Endothelial cell of umbilical vein (primary cell): ENCODE measurements at regions not wholly inside any gene's neighbourhood (a gene's known extent, or its start where the extent isn't known, plus 50 kb on each side); places are given as distances from the start of the nearest gene placed in this dataset.

Experiments used
- BruUV-seq: library from RNA; stranded (reverse); fragments of 400-500 nt; replicated peaks from 2 replicates; lab custom pipeline; 2021; lab: Mats Ljungman, UMichigan
- CTCF ChIA-PET: fragments of 300-600, 350-600 bp; sonication (Branson Sonifier 250); formaldehyde crosslinking; loops from one replicate; lab custom pipeline; 2021; ENCODE audit warnings: antibody characterized with exemption, inconsistent platforms; lab: Charles Lee
- POLR2A ChIA-PET: fragments of 300-600, 350-600 bp; sonication (Branson Sonifier 250); formaldehyde crosslinking; loops from one replicate; lab custom pipeline; 2021; ENCODE audit warnings: antibody characterized with exemption, inconsistent platforms; lab: Charles Lee
- DNase-seq: peaks from one replicate; pipeline ENCODE4 v3.0.0-alpha.2; 2011; ENCODE audit warnings: low read depth, low spot score
- FAIRE-seq: peaks from 2 replicates; lab custom pipeline; 2011; peaks lifted over from hg19 to GRCh38; lab: Jason Lieb, UNC
- H2AFZ ChIP-seq: 2 replicates; pipeline ENCODE4 v1.6.0; 2012; ENCODE audit warnings: low read depth, low read length, control low read depth, inconsistent platforms
- H3K27ac ChIP-seq: 2 replicates; pipeline ENCODE4 v1.5.1; 2011; ENCODE audit warnings: low read depth, mild to moderate bottlenecking, control low read depth, low read length, moderate library complexity; ENCODE audit not compliant: insufficient read depth
- H3K27me3 ChIP-seq, 2 experiments: 2 replicates each; pipeline versions ENCODE4 v1.6.0 to v1.6.1; 2011; ENCODE audit warnings: low read length in 2 of 2, mixed read lengths in 1 of 2; ENCODE audit not compliant: control insufficient read depth in 2 of 2, insufficient read depth in 2 of 2
- H3K36me3 ChIP-seq, 2 experiments: 2 replicates in 1 of 2; 3 replicates in 1 of 2; pipeline ENCODE4 v1.5.1; 2011; ENCODE audit warnings: low read length in 2 of 2, mild to moderate bottlenecking in 1 of 2, moderate library complexity in 1 of 2; ENCODE audit not compliant: control insufficient read depth in 2 of 2, insufficient read depth in 2 of 2; ENCODE audit errors: extremely low read depth in 1 of 2
- H3K4me1 ChIP-seq: 3 replicates; pipeline ENCODE4 v1.5.1; 2011; ENCODE audit warnings: mild to moderate bottlenecking, low read length; ENCODE audit not compliant: control insufficient read depth, insufficient read depth; ENCODE audit errors: extremely low read depth
- H3K4me2 ChIP-seq: 2 replicates; pipeline ENCODE4 v1.6.1; 2011; ENCODE audit warnings: low read length, control low read depth, mixed read lengths; ENCODE audit not compliant: insufficient read depth
- H3K4me3 ChIP-seq, 3 experiments: fragments of 200-600 bp in 1 of 3; sonication (generic), shearing (Covaris generic) in 1 of 3; replicated peaks in 1 of 3; 2 replicates each; pipeline ENCODE4 v1.5.1; 2011 to 2016; ENCODE audit warnings: control low read depth in 3 of 3, low read length in 3 of 3, mild to moderate bottlenecking in 2 of 3, inconsistent platforms in 1 of 3, low read depth in 1 of 3, moderate library complexity in 1 of 3; ENCODE audit not compliant: insufficient read depth in 1 of 3
- H3K79me2 ChIP-seq: 2 replicates; pipeline ENCODE4 v1.6.0; 2012; ENCODE audit warnings: low read length, inconsistent platforms; ENCODE audit not compliant: control insufficient read depth, insufficient read depth
- H3K9ac ChIP-seq: replicated peaks from 2 replicates; pipeline ENCODE3; 2011; ENCODE audit warnings: low read length, control low read depth; ENCODE audit not compliant: insufficient read depth; ENCODE audit errors: extremely low read depth
- H3K9me1 ChIP-seq: replicated peaks from 3 replicates; pipeline ENCODE4 v1.6.0; 2011; ENCODE audit warnings: mild to moderate bottlenecking, low read length; ENCODE audit not compliant: control insufficient read depth, insufficient read depth; ENCODE audit errors: extremely low read depth
- H3K9me3 ChIP-seq: replicated peaks from 2 replicates; pipeline ENCODE4 v1.5.1; 2012; ENCODE audit warnings: low read length, inconsistent platforms; ENCODE audit not compliant: control insufficient read depth, insufficient read depth
- H4K20me1 ChIP-seq: replicated peaks from 2 replicates; pipeline ENCODE3; 2011; ENCODE audit warnings: mild to moderate bottlenecking, low read length; ENCODE audit not compliant: control insufficient read depth, insufficient read depth; ENCODE audit errors: extremely low read depth
- CTCF ChIP-seq, 2 donors: IDR thresholded peaks; 1 replicate in 1 of 2; 2 replicates in 1 of 2; pipeline ENCODE4 v1.5.1; 2011; ENCODE audit warnings: low read length in 2 of 2, mild to moderate bottlenecking in 2 of 2, moderate library complexity in 2 of 2, control low read depth in 1 of 2, inconsistent platforms in 1 of 2, low read depth in 1 of 2; ENCODE audit not compliant: insufficient read depth in 1 of 2; ENCODE audit errors: extremely low read depth in 1 of 2
- EZH2 ChIP-seq: IDR thresholded peaks from 2 replicates; pipeline ENCODE4 v1.6.1; 2012; ENCODE audit warnings: borderline replicate concordance, low read depth, mild to moderate bottlenecking, moderate library complexity, low read length, inconsistent platforms; ENCODE audit not compliant: severe bottlenecking
- FOS ChIP-seq: IDR thresholded peaks from 2 replicates; pipeline ENCODE4 v1.6.1; 2011; ENCODE audit warnings: mild to moderate bottlenecking, low read length, moderate library complexity, borderline replicate concordance; ENCODE audit not compliant: insufficient read depth
- GATA2 ChIP-seq: IDR thresholded peaks from 2 replicates; pipeline ENCODE4 v1.7.0; 2011; ENCODE audit warnings: low read depth, mild to moderate bottlenecking, moderate library complexity, mixed read lengths, low read length; ENCODE audit not compliant: insufficient read length, insufficient read depth
- JUN ChIP-seq: IDR thresholded peaks from 2 replicates; pipeline ENCODE4 v1.6.1; 2011; ENCODE audit warnings: borderline replicate concordance, low read depth; ENCODE audit not compliant: insufficient read length, insufficient read depth
- MAX ChIP-seq: IDR thresholded peaks from 2 replicates; pipeline ENCODE4 v1.6.1; 2011; ENCODE audit not compliant: insufficient read depth, insufficient read length
- MYC ChIP-seq: IDR thresholded peaks from one replicate; pipeline ENCODE4 v1.6.1; 2011; ENCODE audit warnings: mild to moderate bottlenecking, low read depth, low read length
- POLR2A ChIP-seq: IDR thresholded peaks from 2 replicates; pipeline ENCODE4 v1.6.1; 2012; ENCODE audit warnings: low read depth, mild to moderate bottlenecking, control low read depth, low read length
- POLR2AphosphoS5 ChIP-seq: IDR thresholded peaks from 2 replicates; pipeline ENCODE4 v1.6.1; 2012; ENCODE audit warnings: low read depth, mild to moderate bottlenecking, control low read depth, low read length, moderate library complexity; ENCODE audit not compliant: insufficient read depth
- dilution Hi-C: fragments of 300-500 bp; cut with MboI; formaldehyde crosslinking; loops from one replicate; pipeline ENCODE4 v1.15.0; 2019; ENCODE audit warnings: low sequenced_read_pairs; ENCODE audit not compliant: extremely low pct_ligation_motif_present
- intact Hi-C: fragments of 100-400 bp; cut with micrococcal nuclease; formaldehyde crosslinking; loops from one replicate; pipeline ENCODE4 v1.10.0; 2022

- Histone ChIP-seq H4K20me1 (no peaks in the 10 kb centered on the region), H3K4me2 (no peak overlapping the region), H3K9me3 (no peaks in the 10 kb centered on the region), H3K4me1 (no peaks in the 10 kb centered on the region), H3K79me2 (no peaks in the 10 kb centered on the region), H2AFZ (no peak overlapping the region), H3K4me3 (no peak overlapping the region), H3K9me1 (no peaks in the 10 kb centered on the region), H3K9ac (no peak overlapping the region), H3K36me3 (no peaks in the 10 kb centered on the region), H3K27ac (no peak overlapping the region), H3K27me3 (no peaks in the 10 kb centered on the region)
- no TSS peak for BruUV-seq
- POLR2A ChIA-PET: no interaction called here
- no peak for DNase-seq
- no peak for TF ChIP-seq MYC
- FAIRE-seq: no peak
- CTCF ChIA-PET: no interaction called here
- dilution Hi-C loops: no loop called here
- intact Hi-C loops: no loop called here
Observed at GRCh38 chr12:73308747-73309146, 1036.6 kb downstream of the TRHDE start.

- Histone ChIP-seq H4K20me1 (no peaks in the 10 kb centered on the region), H3K4me3 (no peak overlapping the region), H3K27ac (no peak overlapping the region), H3K9me1 (no peaks in the 10 kb centered on the region), H3K4me1 (no peaks in the 10 kb centered on the region), H2AFZ (no peak overlapping the region), H3K9ac (no peak overlapping the region), H3K79me2 (no peaks in the 10 kb centered on the region), H3K27me3 (no peaks in the 10 kb centered on the region), H3K9me3 (peaks cover 2% of the 10 kb centered on the region), H3K4me2 (no peak overlapping the region), H3K36me3 (no peaks in the 10 kb centered on the region)
- intact Hi-C loops (no loop called here), dilution Hi-C loops (no loop called here)
- TF ChIP-seq EZH2: no peak
- no peak for TF ChIP-seq GATA2
- TF ChIP-seq POLR2A: no peak
- TF ChIP-seq MAX: no peak
- TF ChIP-seq CTCF (IDR thresholded peaks at IDR 0.05; ENCODE audit: extremely low read depth in 1 of 2, insufficient read depth in 1 of 2, low read depth in 1 of 2, low read length in 2 of 2): no peak
- TF ChIP-seq JUN: no peak
- TF ChIP-seq POLR2AphosphoS5: no peak
- no peak for TF ChIP-seq FOS
- no peak for TF ChIP-seq MYC
- ChIA-PET POLR2A (no interaction called here), CTCF (no interaction called here)
- FAIRE-seq (no peak), DNase-seq (no peak)
- no TSS peak for BruUV-seq
Observed at GRCh38 chr12:73321319-73321718, 1049.1 kb downstream of the TRHDE start.
